AG08395 (cell line): ENCODE measurements at regions not wholly inside any gene's neighbourhood (a gene's known extent, or its start where the extent isn't known, plus 50 kb on each side); places are given as distances from the start of the nearest gene placed in this dataset.
"Not testable (repeated sequence)": the region's sequence is repeated elsewhere in the genome, so short reads cannot be mapped to it uniquely, and the experiment has no call there.

Experiments used
- DNase-seq: peaks from one replicate; pipeline ENCODE4 v3.0.0; 2012; ENCODE audit warnings: mixed read lengths, low spot score

GRCh38 chrX:129161108-129161507 is 362.2 kb downstream of the SMARCA1 start:
- DNase-seq, result no peak

- DNase-seq, result no peak
Observed at GRCh38 chrX:129158505-129158904, 364.8 kb downstream of the SMARCA1 start.

GRCh38 chrX:129145840-129146272 is 377.4 kb downstream of the SMARCA1 start:
- no peak for DNase-seq

GRCh38 chrX:129145385-129145784 is 377.9 kb downstream of the SMARCA1 start:
- no peak for DNase-seq

GRCh38 chrX:129144172-129145038 is 378.9 kb downstream of the SMARCA1 start:
- no peak for DNase-seq

- DNase-seq, result no peak
Observed at GRCh38 chrX:129139837-129140598, 383.3 kb downstream of the SMARCA1 start.

- no peak for DNase-seq
Observed at GRCh38 chrX:129125122-129125914, 398.0 kb downstream of the SMARCA1 start.

GRCh38 chrX:129123795-129124194 is 399.5 kb downstream of the SMARCA1 start:
- no peak for DNase-seq

- no peak for DNase-seq
Observed at GRCh38 chrX:129116676-129117470, 406.4 kb downstream of the SMARCA1 start.

- DNase-seq, result no peak
Observed at GRCh38 chrX:129115935-129116334, 407.4 kb downstream of the SMARCA1 start.

GRCh38 chrX:129115104-129115503 is 408.2 kb downstream of the SMARCA1 start:
- peak; percentile 6 for DNase-seq

- DNase-seq, result no peak
Observed at GRCh38 chrX:129111081-129111798, 412.1 kb downstream of the SMARCA1 start.

GRCh38 chrX:129108936-129109335 is 414.4 kb downstream of the SMARCA1 start:
- no peak for DNase-seq

- DNase-seq, result no peak
Observed at GRCh38 chrX:129099207-129099606, 424.1 kb downstream of the SMARCA1 start.

- no peak for DNase-seq
Observed at GRCh38 chrX:129097668-129098067, 425.6 kb downstream of the SMARCA1 start.

GRCh38 chrX:129093706-129094105 is 429.6 kb downstream of the SMARCA1 start:
- no peak for DNase-seq

- no peak for DNase-seq
Observed at GRCh38 chrX:129092757-129093156, 430.5 kb downstream of the SMARCA1 start.

- DNase-seq, result no peak
Observed at GRCh38 chrX:129092242-129092641, 431.0 kb downstream of the SMARCA1 start.

- no peak for DNase-seq
Observed at GRCh38 chrX:129091097-129091496, 432.2 kb downstream of the SMARCA1 start.

GRCh38 chrX:129086802-129087201 is 436.5 kb downstream of the SMARCA1 start:
- no peak for DNase-seq

- DNase-seq, result not testable (repeated sequence)
Observed at GRCh38 chrX:129084291-129084690, 439.0 kb downstream of the SMARCA1 start.
